GM21717 (cell line): ENCODE measurements at regions not wholly inside any gene's neighbourhood (a gene's known extent, or its start where the extent isn't known, plus 50 kb on each side); places are given as distances from the start of the nearest gene placed in this dataset.
"Not testable (repeated sequence)": the region's sequence is repeated elsewhere in the genome, so short reads cannot be mapped to it uniquely, and the experiment has no call there.

ENCODE experiments used
- ATAC-seq: cut with Tn5 transposase; IDR thresholded peaks from one replicate; pipeline ENCODE4 v1.9.1; 2021; ENCODE audit warnings: mild to moderate bottlenecking, moderate library complexity; ENCODE audit not compliant: unreplicated experiment

GRCh38 chr18:9047715-9048114, 54.8 kb upstream of the NDUFV2 start:
- ATAC-seq = no peak

- no peak for ATAC-seq
These were observed 54.3 kb upstream of the NDUFV2 start for GRCh38 chr18:9048236-9048635.

DNA sequence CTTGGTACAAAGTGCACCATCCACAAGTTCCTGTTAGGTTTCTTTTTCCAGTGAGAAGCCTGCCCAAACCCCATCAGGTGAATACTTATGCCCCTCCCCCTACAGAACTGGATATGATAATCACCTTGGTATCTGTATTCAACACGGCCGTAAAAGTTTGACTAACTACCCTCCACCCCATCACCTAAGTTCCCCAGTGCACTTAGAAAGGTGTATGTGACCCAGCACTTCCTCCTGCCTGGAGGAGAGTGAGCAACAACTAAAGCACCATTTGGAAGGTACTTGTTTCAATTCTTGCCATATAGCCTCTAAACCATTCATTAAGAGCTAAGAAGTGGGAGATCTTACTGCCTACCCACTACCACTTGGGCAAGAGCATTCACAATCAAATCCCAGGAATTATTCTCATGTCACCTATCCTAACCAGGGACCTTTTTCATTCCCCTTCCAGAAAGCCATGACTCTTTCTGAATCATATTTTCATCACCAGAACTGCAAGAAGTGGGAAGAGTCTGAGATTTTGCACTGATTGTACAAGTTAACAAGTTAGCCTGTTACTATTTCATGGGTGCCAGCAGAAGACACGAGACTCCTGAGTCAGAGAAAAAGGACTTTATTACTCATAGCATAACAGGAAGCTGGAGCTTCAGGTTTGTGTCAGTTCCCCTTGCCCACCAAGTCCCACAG, 53.5 kb upstream of the NDUFV2 start:
- no peak for ATAC-seq

GRCh38 chr18:9049495-9049809, 53.0 kb upstream of the NDUFV2 start:
- ATAC-seq = no peak

- ATAC-seq = not testable (repeated sequence)
These were observed 51.7 kb upstream of the NDUFV2 start for GRCh38 chr18:9050628-9051284.
